CD4-positive, alpha-beta T cell treated with Interferon gamma for 1 hour (primary cell): ENCODE measurements at regions not wholly inside any gene's neighbourhood (a gene's known extent, or its start where the extent isn't known, plus 50 kb on each side); places are given as distances from the start of the nearest gene placed in this dataset.
"Not testable (repeated sequence)": the region's sequence is repeated elsewhere in the genome, so short reads cannot be mapped to it uniquely, and the experiment has no call there.

Experiments used
- DNase-seq: peaks from one replicate; pipeline ENCODE4 v3.0.0-alpha.2; 2020

- DNase-seq: no peak
Measured at GRCh38 chr12:67716817-67717216, 68.3 kb downstream of the DYRK2 start.

GRCh38 chr12:67719303-67719702 lies 70.8 kb downstream of the DYRK2 start:
- DNase-seq: not testable (repeated sequence)

GRCh38 chr12:67720351-67720856 lies 71.9 kb downstream of the DYRK2 start:
- DNase-seq: no peak

- no peak for DNase-seq
Measured at GRCh38 chr12:67721248-67721647, 72.7 kb downstream of the DYRK2 start.

GRCh38 chr12:67722296-67722695 lies 73.8 kb downstream of the DYRK2 start:
- no peak for DNase-seq

GRCh38 chr12:67726868-67727267 lies 78.3 kb downstream of the DYRK2 start:
- DNase-seq: no peak

- DNase-seq: no peak
Measured at GRCh38 chr12:67727702-67728666, 79.4 kb downstream of the DYRK2 start.

GRCh38 chr12:67732857-67733256 lies 84.3 kb downstream of the DYRK2 start:
- no peak for DNase-seq

- no peak for DNase-seq
Measured at GRCh38 chr12:67735868-67736267, 87.3 kb downstream of the DYRK2 start.

GRCh38 chr12:67740711-67741110 lies 92.2 kb downstream of the DYRK2 start:
- DNase-seq: no peak

- DNase-seq: no peak
Measured at GRCh38 chr12:67741270-67741669, 92.7 kb downstream of the DYRK2 start.

GRCh38 chr12:67742461-67742860 lies 93.9 kb downstream of the DYRK2 start:
- DNase-seq: no peak

- DNase-seq: no peak
Measured at GRCh38 chr12:67747869-67748742, 99.6 kb downstream of the DYRK2 start.

- DNase-seq: no peak
Measured at GRCh38 chr12:67748743-67749040, 100.1 kb downstream of the DYRK2 start.

GRCh38 chr12:67750513-67751183 lies 102.1 kb downstream of the DYRK2 start:
- no peak for DNase-seq

GRCh38 chr12:67751381-67751928 lies 102.9 kb downstream of the DYRK2 start:
- DNase-seq: no peak

GRCh38 chr12:67752226-67752732 lies 103.7 kb downstream of the DYRK2 start:
- DNase-seq: no peak

GRCh38 chr12:67754933-67755697 lies 106.6 kb downstream of the DYRK2 start:
- DNase-seq: no peak

GRCh38 chr12:67757651-67758050 lies 109.1 kb downstream of the DYRK2 start:
- no peak for DNase-seq

- peak; percentile 42 for DNase-seq
Measured at GRCh38 chr12:67758119-67758518, 109.6 kb downstream of the DYRK2 start.

GRCh38 chr12:67758521-67758920 lies 110.0 kb downstream of the DYRK2 start:
- no peak for DNase-seq

- no peak for DNase-seq
Measured at GRCh38 chr12:67759829-67760228, 111.3 kb downstream of the DYRK2 start.
